HEK293T (cell line): ENCODE measurements at regions not wholly inside any gene's neighbourhood (a gene's known extent, or its start where the extent isn't known, plus 50 kb on each side); places are given as distances from the start of the nearest gene placed in this dataset.
"Not testable (repeated sequence)": the region's sequence is repeated elsewhere in the genome, so short reads cannot be mapped to it uniquely, and the experiment has no call there.

Experiments
- BHLHE40 ChIP-seq: fragments of 450-650 bp; IDR thresholded peaks from 2 replicates; pipeline ENCODE4 v1.6.1; 2016; ENCODE audit warnings: mild to moderate bottlenecking, moderate library complexity, borderline replicate concordance
- CTBP1 ChIP-seq: fragments of 450-650 bp; IDR thresholded peaks from 2 replicates; pipeline ENCODE4 v1.6.1; 2016; ENCODE audit warnings: borderline replicate concordance
- ELF4 ChIP-seq: fragments of 450-650 bp; IDR thresholded peaks from 2 replicates; pipeline ENCODE4 v1.6.1; 2017; ENCODE audit warnings: antibody characterized with exemption
- FOXA1 ChIP-seq: fragments of 450-650 bp; IDR thresholded peaks from 2 replicates; pipeline ENCODE4 v1.6.1; 2016; ENCODE audit warnings: mild to moderate bottlenecking
- FOXK2 ChIP-seq: fragments of 450-650 bp; IDR thresholded peaks from 2 replicates; pipeline ENCODE4 v1.6.1; 2016; ENCODE audit warnings: mild to moderate bottlenecking
- HDGF ChIP-seq: fragments of 450-650 bp; IDR thresholded peaks from 2 replicates; pipeline ENCODE4 v1.6.1; 2017; ENCODE audit warnings: antibody characterized with exemption, borderline replicate concordance
- L3MBTL2 ChIP-seq: fragments of 450-650 bp; conservative IDR thresholded peaks from 2 replicates; pipeline ENCODE4 v1.6.1; 2016; ENCODE audit warnings: mild to moderate bottlenecking
- NFRKB ChIP-seq: fragments of 450-650 bp; IDR thresholded peaks from 2 replicates; pipeline ENCODE4 v1.6.1; 2016; ENCODE audit warnings: mild to moderate bottlenecking, moderate library complexity
- SP1 ChIP-seq: fragments of 450-650 bp; IDR thresholded peaks from 2 replicates; pipeline ENCODE4 v1.6.1; 2017
- SUZ12 ChIP-seq: fragments of 450-650 bp; IDR thresholded peaks from 2 replicates; pipeline ENCODE4 v1.6.1; 2016; ENCODE audit warnings: mild to moderate bottlenecking
- TF ChIP-seq, protein P1 (sequence below): fragments of 450-650 bp; IDR thresholded peaks from 2 replicates; pipeline ENCODE4 v1.6.1; 2016

DNA sequence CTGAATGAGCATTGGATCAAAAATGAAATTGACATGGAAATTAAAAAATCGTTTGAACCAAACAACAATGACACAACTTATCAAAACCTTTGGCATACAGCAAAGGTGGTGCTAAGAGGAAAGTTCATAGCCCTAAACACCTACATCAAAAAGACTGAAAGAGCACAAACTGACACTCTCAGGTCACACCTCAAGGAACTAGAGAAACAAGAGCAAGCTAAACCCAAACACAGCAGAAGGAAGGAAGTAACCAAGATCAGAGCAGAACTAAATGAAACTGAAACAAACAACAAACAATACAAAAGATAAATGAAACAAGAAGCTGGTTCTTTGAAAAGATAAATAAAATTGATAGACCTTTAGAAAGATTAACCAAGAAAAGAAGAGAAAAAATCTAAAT lies 118.3 kb downstream of the F11 start:
- not testable (repeated sequence) for TF ChIP-seq HDGF, SP1, SUZ12, NFRKB, ELF4, FOXA1, BHLHE40, CTBP1, L3MBTL2, FOXK2
- TF ChIP-seq, protein P1, sequence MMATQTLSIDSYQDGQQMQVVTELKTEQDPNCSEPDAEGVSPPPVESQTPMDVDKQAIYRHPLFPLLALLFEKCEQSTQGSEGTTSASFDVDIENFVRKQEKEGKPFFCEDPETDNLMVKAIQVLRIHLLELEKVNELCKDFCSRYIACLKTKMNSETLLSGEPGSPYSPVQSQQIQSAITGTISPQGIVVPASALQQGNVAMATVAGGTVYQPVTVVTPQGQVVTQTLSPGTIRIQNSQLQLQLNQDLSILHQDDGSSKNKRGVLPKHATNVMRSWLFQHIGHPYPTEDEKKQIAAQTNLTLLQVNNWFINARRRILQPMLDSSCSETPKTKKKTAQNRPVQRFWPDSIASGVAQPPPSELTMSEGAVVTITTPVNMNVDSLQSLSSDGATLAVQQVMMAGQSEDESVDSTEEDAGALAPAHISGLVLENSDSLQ = not testable (repeated sequence)
